Activated CD4-positive, alpha-beta T cell treated with anti-CD3 and anti-CD28 coated beads for 4 hours (primary cell): ENCODE measurements at regions not wholly inside any gene's neighbourhood (a gene's known extent, or its start where the extent isn't known, plus 50 kb on each side); places are given as distances from the start of the nearest gene placed in this dataset.
"Not testable (repeated sequence)": the region's sequence is repeated elsewhere in the genome, so short reads cannot be mapped to it uniquely, and the experiment has no call there.

ENCODE experiments used
- DNase-seq, 2 donors: peaks; one replicate each; pipeline ENCODE4 v3.0.0-alpha.2; 2020

DNA sequence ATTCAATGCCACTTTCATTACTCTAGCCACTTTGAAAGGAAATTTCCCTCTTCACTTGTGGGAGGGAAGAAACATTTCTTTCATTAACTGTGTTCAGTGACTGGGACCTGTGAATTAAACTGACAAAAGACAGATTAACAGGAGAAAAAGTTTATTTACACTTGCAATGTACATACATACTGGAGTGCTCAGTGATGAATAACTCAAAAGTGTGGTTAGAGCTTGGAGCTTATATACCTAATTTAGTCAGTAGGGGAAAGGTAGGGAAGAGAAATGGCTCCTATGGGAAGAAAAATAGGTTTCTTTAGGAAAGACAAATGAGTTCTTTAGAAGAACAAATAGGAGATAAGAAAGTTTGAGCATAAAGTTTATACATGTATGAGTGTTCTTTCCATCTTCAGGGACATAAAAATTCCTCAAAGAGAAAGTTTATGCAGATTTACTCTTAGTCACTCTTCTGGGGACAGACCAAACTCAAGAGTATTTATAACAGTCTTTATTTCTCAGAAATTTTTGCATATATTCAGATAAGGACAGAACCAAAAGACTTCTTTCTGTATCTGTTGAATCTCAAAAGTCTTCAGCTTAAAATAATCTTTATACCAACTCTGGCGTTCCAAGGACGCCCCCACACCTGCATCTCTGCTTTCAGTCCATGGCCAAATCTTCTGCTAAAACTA, 120.0 kb upstream of the RAI14 start:
- DNase-seq = no peak

GRCh38 chr5:34536699-34537098, 119.4 kb upstream of the RAI14 start:
- DNase-seq = no peak

GRCh38 chr5:34538026-34538672, 118.0 kb upstream of the RAI14 start:
- DNase-seq = no peak

DNA sequence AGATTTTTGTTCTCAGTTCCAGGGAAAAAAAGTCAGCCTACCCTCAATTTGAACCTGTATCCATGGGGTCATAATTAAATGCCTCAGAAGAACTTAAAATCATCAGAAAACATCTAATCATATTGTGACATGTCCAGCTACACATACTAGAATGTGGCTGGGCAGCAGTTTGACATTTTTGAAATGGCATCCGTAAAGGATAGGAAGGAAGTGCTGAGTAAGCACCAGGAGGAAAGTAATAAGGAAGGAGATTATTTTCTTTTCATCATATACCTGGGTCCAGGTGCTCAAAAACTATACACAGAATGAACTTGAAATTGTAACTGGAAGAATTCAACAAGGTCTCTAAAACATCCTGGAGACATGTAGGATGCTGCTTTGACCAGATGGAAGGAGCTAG, 116.9 kb upstream of the RAI14 start:
- no peak for DNase-seq

- no peak for DNase-seq
Observed at GRCh38 chr5:34541067-34541466, 115.1 kb upstream of the RAI14 start.

- no peak for DNase-seq
Observed at GRCh38 chr5:34542818-34543217, 113.3 kb upstream of the RAI14 start.

DNA sequence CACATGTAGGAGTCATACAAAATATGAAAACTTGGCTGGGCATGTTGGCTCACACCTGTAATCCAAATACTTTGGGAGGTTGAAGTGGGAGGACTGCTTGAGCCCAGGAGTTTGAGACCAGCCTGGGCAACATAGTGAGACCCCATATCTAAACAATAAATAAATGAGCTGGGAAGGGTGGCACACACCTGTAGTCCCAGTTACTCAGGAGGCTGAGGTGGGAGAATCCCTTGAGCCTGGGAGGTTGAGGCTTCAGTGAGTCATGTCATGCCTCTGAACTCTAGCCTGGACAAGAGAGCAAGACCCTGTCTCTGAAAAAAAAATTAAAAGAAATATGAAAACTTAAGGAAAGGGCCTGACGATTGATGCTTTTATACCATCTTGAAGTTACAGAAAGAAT, 112.4 kb upstream of the RAI14 start:
- DNase-seq = no peak

GRCh38 chr5:34544403-34544802, 111.7 kb upstream of the RAI14 start:
- DNase-seq = no peak

DNA sequence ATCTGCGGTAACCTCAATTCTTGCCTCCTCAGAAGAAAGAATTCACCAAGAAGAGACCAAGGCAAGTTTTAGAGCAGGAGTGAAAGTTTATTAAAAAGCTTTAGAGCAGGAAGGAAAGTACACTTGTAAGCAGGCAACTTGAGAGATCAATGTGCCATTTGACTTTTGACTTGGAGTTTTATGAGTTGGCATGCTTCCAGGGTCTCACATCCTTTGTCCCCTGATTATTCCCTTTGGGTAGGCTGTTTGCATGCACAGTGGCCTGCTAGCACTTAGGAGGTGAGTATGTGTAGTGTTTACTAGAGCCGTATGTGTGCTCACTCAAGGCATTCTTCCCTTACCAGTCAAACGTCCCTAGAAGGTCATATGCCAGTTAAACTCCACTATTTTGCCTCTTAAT, 111.0 kb upstream of the RAI14 start:
- DNase-seq = no peak

DNA sequence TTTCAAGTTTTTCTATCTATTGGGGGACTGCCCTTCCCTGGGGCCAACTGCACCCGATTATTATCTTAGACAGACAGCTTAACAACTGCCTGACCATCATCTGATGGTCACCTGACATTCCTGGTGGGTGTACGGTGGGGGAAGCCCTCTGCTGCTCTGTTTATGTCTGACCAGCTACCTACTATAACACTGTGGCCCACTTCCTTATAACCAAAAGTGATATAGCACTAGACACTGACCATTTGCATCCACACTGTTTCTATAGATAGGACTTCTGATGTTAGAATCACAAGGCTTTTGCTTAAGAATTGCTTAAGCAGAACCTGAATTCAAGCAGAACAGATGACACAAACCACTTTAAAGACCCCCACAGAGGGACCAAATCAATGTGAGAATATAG, 110.5 kb upstream of the RAI14 start:
- no peak for DNase-seq

DNA sequence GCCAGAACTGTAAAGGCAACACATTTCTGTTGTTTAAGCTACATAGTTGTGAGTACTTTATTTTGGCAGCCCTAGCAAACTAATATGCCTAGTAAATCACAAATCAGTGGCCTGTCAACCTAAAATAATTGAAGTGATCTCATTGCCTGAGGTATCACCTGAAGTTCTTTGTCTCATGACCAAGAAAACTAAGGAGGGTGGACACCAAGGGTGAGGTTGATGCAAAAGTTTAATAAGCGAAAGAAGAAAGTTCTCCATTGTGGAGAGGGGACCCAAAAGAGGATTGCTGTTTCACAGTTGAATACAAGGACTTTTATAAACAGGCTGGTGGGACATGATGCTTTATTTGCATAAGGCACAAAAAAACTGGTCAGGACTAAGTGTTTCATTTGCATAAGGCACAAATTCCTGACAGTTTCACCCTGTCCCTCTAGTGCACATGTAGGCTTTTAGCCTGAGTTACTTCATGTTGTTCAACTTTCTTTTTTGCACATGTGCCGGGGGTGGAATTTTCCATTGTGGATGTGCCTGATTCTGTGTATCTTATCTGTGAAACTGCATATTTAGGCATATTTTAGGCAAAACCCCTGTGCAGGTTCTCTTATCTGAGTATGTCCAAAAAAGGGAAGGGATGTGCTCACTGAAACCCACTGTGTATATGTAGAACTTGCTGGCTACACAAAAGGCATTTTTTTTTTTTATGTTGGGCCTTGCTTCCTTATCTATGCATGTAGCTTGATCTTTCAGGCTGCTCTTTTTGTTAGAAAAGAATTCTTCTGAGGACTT, 108.6 kb upstream of the RAI14 start:
- no peak for DNase-seq

- no peak for DNase-seq
Observed at GRCh38 chr5:34548086-34548403, 108.1 kb upstream of the RAI14 start.

- no peak for DNase-seq
Observed at GRCh38 chr5:34550247-34550646, 105.9 kb upstream of the RAI14 start.

DNA sequence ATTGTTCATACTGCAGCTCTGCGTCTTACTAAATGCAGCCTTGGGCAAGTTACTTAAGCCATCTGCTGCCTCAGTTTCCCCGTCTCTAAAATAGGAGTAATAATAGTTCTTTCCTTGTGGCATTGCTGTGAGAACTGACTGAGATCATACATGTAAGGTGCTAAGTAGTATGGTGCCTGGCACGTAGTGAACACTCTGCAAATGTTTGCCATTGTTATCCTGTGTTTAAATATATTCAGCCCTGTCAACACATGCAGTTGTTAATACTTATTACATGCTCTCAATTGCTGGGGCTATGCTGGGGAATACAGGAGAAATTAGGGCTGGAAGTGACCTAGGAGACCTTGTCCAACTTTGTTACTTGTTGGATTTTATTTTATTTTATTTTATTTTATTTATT, 105.2 kb upstream of the RAI14 start:
- DNase-seq = no peak

DNA sequence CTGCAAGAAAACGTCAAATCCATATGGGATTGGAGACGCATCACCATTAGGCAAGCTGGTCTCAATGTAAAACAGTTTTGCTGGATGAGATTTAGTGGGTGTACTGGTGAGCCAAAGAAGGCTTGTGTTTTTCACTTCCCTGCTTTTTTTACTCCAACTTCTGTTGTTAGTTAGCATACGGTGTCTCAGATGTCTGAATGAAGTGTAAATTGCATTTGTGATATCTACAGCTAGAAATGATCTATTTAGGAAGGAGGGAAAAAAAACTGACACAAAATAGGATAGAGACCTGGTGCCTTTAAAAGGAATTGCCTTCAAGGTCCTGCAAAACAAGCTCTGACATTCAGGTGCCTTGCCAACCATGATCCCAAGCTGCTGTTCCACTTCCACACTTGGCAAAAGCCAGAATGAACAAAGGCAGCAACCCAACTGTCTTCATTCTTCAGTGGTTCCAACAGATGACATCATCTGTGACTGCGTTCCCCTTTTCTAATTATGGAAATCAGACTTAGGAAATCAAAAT, 104.2 kb upstream of the RAI14 start:
- DNase-seq = no peak

- no peak for DNase-seq
Observed at GRCh38 chr5:34552686-34553085, 103.4 kb upstream of the RAI14 start.

- DNase-seq = no peak
Observed at GRCh38 chr5:34553581-34553980, 102.5 kb upstream of the RAI14 start.

- DNase-seq = no peak
Observed at GRCh38 chr5:34554641-34555040, 101.5 kb upstream of the RAI14 start.

- DNase-seq = no peak
Observed at GRCh38 chr5:34555699-34556508, 100.2 kb upstream of the RAI14 start.

- no peak for DNase-seq
Observed at GRCh38 chr5:34556509-34556782, 99.7 kb upstream of the RAI14 start.

DNA sequence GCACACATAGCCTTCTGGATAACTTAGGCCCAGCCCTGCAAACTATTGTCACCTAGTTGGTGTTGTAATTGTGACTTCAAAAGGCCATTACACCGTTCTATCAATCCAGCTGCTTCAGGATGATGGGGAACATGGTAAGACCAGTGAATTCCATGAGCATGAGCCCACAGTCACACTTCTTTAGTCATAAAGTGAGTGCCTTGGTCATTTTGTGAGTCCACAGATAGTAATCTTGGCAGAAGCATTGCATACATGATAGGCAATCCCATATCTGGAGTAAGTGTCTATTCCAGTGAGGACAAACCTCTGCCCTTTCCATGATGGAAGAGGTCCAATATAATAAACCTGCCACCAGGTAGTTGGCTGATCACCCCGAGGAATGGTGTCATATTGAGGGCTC, 94.5 kb upstream of the RAI14 start:
- not testable (repeated sequence) for DNase-seq

GRCh38 chr5:34562791-34563190, 93.3 kb upstream of the RAI14 start:
- DNase-seq = no peak

GRCh38 chr5:34563269-34563668, 92.9 kb upstream of the RAI14 start:
- no peak for DNase-seq
